Skeletal muscle tissue (tissue), 1 donor: ENCODE measurements at regions not wholly inside any gene's neighbourhood (a gene's known extent, or its start where the extent isn't known, plus 50 kb on each side); places are given as distances from the start of the nearest gene placed in this dataset. TPM values are rescaled to one million over a fixed set of nuclear protein-coding genes. Genes with fewer than 3 reads are reported as not detected.

ENCODE experiments used
- small RNA-seq: library from RNA; depleted of rRNA; stranded (forward); fragments of <200 nt; gene quantifications from one replicate; pipeline ENCODE3, GENCODE V24; 2014

Small RNA genes lying in the stretch of these regions (small RNA-seq; reads per million reads assigned to genes)
- gene RNU6-325P, result not detected
